ENCODE measurements at regions not wholly inside any gene's neighbourhood (a gene's known extent, or its start where the extent isn't known, plus 50 kb on each side); places are given as distances from the start of the nearest gene placed in this dataset.

DNA sequence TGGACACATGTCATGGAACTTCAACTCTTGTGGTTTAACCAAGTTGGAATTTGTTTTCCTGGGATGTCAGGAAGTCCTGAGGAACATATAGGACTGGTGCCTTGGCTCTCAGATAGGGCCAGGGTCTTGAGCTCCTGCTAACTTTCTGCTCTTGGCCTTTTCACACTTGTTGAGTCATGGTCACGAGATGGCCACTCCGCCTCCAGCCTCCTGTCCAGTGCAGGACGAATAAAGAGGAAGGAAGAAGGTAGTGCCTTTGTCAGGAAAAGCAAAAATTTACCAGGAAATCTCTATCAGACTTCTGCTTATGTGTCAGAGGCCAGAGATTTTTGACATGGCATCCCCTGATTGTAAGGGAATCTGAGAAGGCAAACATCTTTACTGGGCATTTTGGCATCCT lies 89.1 kb upstream of the ARHGAP20 start:
- Histone ChIP-seq H2AK5ac (ENCODE audit: insufficient read length, low read length) (no peak overlapping the region), H3K79me1 (ENCODE audit: insufficient read depth, low read depth, low read length, poor library complexity, severe bottlenecking) (no peaks in the 10 kb centered on the region), H3K4me2 (ENCODE audit: insufficient read depth, insufficient read length, low read length) (no peak overlapping the region), H3K23me2 (ENCODE audit: insufficient read length, low read depth, low read length, poor library complexity, severe bottlenecking) (no peaks in the 10 kb centered on the region), H2BK120ac (ENCODE audit: low read depth, low read length, poor library complexity, severe bottlenecking) (no peak overlapping the region), H4K8ac (replicated peaks; ENCODE audit: insufficient read length, low read depth, low read length) (no peak overlapping the region), H4K91ac (ENCODE audit: insufficient read length, low read depth, low read length) (no peak overlapping the region), H2BK12ac (ENCODE audit: insufficient read length, low read depth, low read length) (no peak overlapping the region), H3T11ph (ENCODE audit: low read length) (no peak overlapping the region), H3K4ac (ENCODE audit: low read depth, low read length) (no peak overlapping the region), H3K9ac (ENCODE audit: extremely low read depth, insufficient read length, low read length) (no peak overlapping the region), H3K23ac (ENCODE audit: insufficient read length, low read depth, low read length) (no peak overlapping the region), H3K27ac (ENCODE audit: insufficient read length, low read depth, low read length) (no peak overlapping the region), H2BK20ac (ENCODE audit: low read depth, low read length, poor library complexity, severe bottlenecking) (no peak overlapping the region), H3K9me3 (ENCODE audit: control insufficient read depth, low read depth, low read length) (no peaks in the 10 kb centered on the region), H3K27me3 (ENCODE audit: insufficient read depth, low read length) (no peaks in the 10 kb centered on the region), H3K14ac (ENCODE audit: insufficient read depth, low read length) (no peak overlapping the region), H4K5ac (ENCODE audit: insufficient read length, low read depth, low read length) (no peak overlapping the region), H3K18ac (ENCODE audit: insufficient read length, low read depth, low read length) (no peak overlapping the region), H3K56ac (ENCODE audit: insufficient read length, low read depth, low read length) (no peak overlapping the region), H4K20me1 (ENCODE audit: control insufficient read depth, insufficient read depth, insufficient read length) (no peaks in the 10 kb centered on the region), H3K4me1 (ENCODE audit: insufficient read depth, low read length) (peaks cover 2% of the 10 kb centered on the region; the same call in 1 of the 2 replicates), H3K79me2 (ENCODE audit: insufficient read depth, low read length) (no peaks in the 10 kb centered on the region), H2AFZ (ENCODE audit: low read length) (no peak overlapping the region), H2BK5ac (ENCODE audit: insufficient read length, low read length) (no peak overlapping the region), H2BK15ac (ENCODE audit: low read depth, low read length) (no peak overlapping the region)
- Mint-ChIP-seq H3K27ac (no peak overlapping the region), H3K27me3 (ENCODE audit: low read depth) (no peaks in the 10 kb centered on the region), H3K9me3 (no peaks in the 10 kb centered on the region), H3K36me3 (ENCODE audit: insufficient read depth in 1 of 3, low read depth in 3 of 3) (no peaks in the 10 kb centered on the region), H3K4me1 (peaks cover 4 to 6% of the 10 kb centered on the region in 2 experiments; a peak in 3 of 4 replicates), H3K4me3 (no peak overlapping the region)
- no peak for DNase-seq
- TF ChIP-seq, protein P1, sequence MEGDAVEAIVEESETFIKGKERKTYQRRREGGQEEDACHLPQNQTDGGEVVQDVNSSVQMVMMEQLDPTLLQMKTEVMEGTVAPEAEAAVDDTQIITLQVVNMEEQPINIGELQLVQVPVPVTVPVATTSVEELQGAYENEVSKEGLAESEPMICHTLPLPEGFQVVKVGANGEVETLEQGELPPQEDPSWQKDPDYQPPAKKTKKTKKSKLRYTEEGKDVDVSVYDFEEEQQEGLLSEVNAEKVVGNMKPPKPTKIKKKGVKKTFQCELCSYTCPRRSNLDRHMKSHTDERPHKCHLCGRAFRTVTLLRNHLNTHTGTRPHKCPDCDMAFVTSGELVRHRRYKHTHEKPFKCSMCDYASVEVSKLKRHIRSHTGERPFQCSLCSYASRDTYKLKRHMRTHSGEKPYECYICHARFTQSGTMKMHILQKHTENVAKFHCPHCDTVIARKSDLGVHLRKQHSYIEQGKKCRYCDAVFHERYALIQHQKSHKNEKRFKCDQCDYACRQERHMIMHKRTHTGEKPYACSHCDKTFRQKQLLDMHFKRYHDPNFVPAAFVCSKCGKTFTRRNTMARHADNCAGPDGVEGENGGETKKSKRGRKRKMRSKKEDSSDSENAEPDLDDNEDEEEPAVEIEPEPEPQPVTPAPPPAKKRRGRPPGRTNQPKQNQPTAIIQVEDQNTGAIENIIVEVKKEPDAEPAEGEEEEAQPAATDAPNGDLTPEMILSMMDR (conservative IDR thresholded peaks at IDR 0.05) = no peak
- no CpG with 5 or more reads among the region's 3 CpGs for WGBS (ENCODE audit: extremely low coverage, insufficient read length, low lambda C conversion rate)
